GM18873 (cell line): ENCODE measurements at regions not wholly inside any gene's neighbourhood (a gene's known extent, or its start where the extent isn't known, plus 50 kb on each side); places are given as distances from the start of the nearest gene placed in this dataset.
"Not testable (repeated sequence)": the region's sequence is repeated elsewhere in the genome, so short reads cannot be mapped to it uniquely, and the experiment has no call there.

Experiments used
- ATAC-seq: cut with Tn5 transposase; IDR thresholded peaks from one replicate; pipeline ENCODE4 v1.9.1; 2021; ENCODE audit warnings: mild to moderate bottlenecking, moderate library complexity, moderate number of reproducible peaks; ENCODE audit not compliant: unreplicated experiment, low FRiP score

GRCh38 chr6:120278689-120279396 lies 929.3 kb upstream of the MAN1A1 start:
- no peak for ATAC-seq

DNA sequence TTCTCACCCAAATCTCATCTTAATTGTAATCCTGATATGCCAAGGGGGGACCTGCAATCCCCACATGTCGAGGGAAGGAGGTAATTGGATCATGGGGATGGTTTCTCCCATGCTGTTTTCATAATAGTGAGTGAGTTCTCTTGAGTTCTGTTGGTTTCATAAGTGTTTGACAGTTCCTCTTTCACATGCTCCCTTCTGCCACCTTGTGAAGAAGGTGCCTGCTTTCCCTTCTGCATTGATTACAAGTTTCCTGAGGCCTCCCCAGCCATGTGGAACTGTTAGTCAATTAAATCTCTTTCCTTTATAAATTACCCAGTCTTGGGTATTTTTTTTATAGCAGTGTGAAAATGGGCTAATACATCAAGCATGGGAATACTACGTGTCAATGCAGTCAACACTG lies 925.0 kb upstream of the MAN1A1 start:
- no peak for ATAC-seq

- ATAC-seq: no peak
Observed at GRCh38 chr6:120273411-120273810, 923.9 kb upstream of the MAN1A1 start.

- no peak for ATAC-seq
Observed at GRCh38 chr6:120272038-120272437, 922.5 kb upstream of the MAN1A1 start.

DNA sequence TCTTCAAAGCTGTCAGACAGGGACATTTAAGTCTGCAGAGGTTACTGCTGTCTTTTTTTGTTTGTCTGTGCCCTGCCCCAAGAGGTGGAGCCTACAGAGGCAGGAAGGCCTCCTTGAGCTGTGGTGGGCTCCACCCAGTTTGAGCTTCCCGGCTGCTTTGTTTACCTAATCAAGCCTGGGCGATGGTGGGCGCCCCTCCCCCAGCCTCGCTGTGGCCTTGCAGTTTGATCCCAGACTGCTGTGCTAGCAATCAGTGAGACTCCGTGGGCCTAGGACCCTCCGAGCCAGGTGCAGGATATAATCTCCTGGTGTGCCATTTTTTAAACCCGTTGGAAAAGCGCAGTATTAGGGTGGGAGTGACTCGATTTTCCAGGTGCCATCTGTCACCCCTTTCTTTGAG lies 918.7 kb upstream of the MAN1A1 start:
- ATAC-seq: not testable (repeated sequence)

DNA sequence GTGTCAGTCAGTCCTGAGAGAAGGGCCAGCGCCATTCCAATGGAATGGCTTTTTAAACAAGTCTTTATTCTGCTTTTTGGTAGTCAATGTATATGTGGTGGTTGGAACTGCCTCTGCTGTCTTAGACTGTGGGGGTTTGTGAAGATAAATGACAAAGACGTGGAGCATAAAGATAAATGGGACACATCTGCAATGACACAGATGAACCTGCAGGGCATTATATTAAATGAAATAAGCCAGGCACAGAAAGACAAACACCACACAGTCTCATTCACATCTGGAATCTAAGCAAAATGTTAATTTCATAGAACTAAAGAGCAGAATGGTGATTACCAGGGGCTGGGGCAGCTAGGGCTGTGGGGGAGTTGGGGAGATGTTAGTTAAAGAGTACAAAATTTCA lies 912.8 kb upstream of the MAN1A1 start:
- ATAC-seq: no peak

GRCh38 chr6:120260636-120261035 lies 911.1 kb upstream of the MAN1A1 start:
- ATAC-seq: no peak

DNA sequence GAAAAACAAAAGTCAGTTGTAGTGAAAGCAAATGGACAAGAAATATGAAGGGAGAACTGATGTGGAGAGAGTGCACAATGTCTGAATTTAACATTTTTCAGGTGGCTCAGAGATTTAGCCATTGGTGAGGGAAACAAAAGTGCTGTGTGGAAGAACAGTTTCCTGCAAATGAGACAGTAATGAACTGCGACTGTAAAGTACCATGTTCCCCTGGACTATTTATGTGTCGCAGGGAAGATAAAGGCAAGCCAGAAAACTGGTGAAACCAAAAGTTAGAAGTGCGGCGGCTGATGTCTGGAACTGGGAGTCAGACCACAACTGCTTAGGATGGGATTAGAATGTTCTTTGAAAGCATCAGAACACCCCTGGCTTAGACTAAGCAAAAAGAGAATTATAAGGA lies 905.1 kb upstream of the MAN1A1 start:
- no peak for ATAC-seq

- ATAC-seq: no peak
Observed at GRCh38 chr6:120248451-120248850, 898.9 kb upstream of the MAN1A1 start.

GRCh38 chr6:120237221-120237620 lies 887.7 kb upstream of the MAN1A1 start:
- no peak for ATAC-seq

GRCh38 chr6:120230008-120230407 lies 880.4 kb upstream of the MAN1A1 start:
- no peak for ATAC-seq

DNA sequence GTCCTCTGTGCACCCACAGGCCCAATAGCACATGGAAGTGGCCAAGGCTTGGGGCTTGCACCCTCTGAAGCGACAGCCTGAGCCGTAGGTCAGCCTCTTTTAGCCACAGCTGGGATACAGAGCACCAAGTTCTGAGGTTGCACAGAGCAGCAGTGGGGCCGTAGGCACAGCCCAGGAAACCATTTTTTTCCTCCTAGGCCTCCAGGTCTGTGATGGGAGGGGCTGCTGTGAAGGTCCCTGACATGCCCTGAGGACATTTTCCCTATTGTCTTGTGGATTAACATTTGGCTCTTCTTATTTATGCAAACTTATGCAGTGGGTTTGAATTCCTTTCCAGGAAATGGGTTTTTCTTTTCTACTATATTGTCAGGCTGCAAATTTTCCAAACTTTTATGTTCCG lies 878.7 kb upstream of the MAN1A1 start:
- no peak for ATAC-seq

GRCh38 chr6:120219339-120219738 lies 869.8 kb upstream of the MAN1A1 start:
- ATAC-seq: no peak

DNA sequence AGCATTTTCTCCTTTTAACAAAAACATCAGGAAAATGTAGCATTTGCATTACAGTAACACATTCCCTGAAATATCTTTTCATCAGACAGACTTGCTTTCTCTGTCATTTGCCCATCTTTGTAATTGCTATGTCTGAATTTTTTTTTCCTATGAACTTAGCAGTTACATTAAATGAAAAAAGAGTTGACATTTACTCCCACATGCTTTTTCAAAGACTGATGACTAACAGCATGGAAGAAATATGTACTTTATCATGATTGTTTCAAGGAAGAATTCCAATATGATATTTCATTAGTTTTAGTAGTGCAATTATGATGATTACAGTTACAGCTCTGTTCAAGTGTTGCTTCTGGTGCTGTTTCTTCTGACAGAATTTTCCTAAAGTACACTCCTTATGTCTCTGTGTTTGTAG lies 864.5 kb upstream of the MAN1A1 start:
- no peak for ATAC-seq

- no peak for ATAC-seq
Observed at GRCh38 chr6:120211955-120212792, 862.6 kb upstream of the MAN1A1 start.

DNA sequence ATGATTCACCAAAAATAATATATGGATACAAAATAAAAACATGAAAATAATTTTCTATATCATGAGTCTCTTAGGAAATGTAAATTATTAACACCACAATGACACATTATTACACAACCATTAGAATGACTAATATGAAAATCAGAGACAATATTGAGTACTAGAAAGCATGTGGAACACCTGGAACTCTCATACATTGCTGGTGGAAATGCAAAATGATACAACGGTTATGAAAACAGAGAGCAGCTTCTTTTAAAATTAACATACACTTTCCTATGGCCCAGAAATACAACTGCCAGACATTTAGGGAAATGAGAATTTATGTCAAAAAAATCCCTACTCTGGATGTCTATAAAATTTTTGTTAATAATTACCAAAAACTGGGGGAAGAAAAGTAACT lies 853.3 kb upstream of the MAN1A1 start:
- ATAC-seq: no peak

DNA sequence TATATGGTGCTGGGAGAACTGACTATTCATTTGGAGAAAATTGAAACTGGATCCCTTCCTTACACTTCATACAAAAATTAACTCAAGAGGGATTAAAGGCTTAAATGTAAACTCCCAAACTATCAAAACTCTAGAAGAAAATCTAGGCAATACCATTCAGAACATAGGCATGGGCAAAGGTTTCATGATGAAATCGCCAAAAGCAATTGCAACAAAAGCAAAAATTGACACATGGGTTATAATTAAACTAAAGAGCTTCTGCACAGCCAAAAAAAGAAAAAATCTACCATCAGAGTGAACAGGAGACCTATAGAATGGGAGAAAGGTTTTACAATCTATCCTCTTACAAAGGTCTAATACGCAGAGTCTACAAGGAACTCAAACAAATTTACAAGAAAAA lies 851.3 kb upstream of the MAN1A1 start:
- no peak for ATAC-seq

DNA sequence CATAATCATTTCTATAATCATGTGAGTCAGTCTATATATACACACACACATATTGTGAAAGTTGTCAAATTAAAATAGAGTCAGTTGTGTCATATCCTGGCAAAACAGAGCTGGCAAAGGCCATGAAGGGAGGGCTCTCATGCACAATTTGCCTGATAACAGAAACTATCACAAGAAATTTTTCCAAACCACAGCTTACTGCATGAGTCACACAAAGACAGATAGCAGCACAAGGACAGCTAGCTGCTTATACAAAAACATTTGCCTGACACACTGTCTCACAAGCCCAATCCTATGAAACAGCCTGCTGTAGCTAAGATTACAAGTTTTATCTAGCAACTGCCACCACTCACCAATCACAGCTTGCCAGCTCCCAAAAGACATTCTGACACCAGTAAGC lies 848.5 kb upstream of the MAN1A1 start:
- ATAC-seq: no peak

GRCh38 chr6:120186080-120186479 lies 836.5 kb upstream of the MAN1A1 start:
- no peak for ATAC-seq

GRCh38 chr6:120173250-120173649 lies 823.7 kb upstream of the MAN1A1 start:
- ATAC-seq: no peak

DNA sequence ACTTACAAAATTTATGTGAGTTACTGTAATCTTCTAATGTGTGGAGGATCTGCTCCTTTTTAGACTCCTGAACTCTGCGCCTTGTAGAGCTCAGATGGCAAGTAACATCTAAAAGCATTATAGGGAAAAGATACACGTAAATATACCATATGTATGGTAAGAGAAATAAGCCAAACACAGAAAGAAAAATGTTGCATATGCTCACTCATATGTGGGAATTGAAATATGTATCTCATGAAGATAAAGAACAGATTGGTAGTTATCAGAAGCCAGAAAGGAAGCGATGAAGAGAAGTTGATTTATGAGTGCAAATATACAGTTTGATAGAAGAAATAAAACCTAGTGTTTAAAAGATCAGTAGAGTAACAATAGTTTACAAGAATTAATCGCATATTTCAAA lies 815.0 kb upstream of the MAN1A1 start:
- no peak for ATAC-seq

- no peak for ATAC-seq
Observed at GRCh38 chr6:120157873-120158272, 808.3 kb upstream of the MAN1A1 start.
